Neural crest cell (in vitro differentiated cells): ENCODE measurements at regions not wholly inside any gene's neighbourhood (a gene's known extent, or its start where the extent isn't known, plus 50 kb on each side); places are given as distances from the start of the nearest gene placed in this dataset.

Experiments used
- DNase-seq: peaks from one replicate; pipeline ENCODE4 v3.0.0; 2021; ENCODE audit warnings: low read depth, mixed read lengths, low spot score
- H3K27ac Mint-ChIP-seq: one replicate; pipeline ENCODE4 v1.8.0; 2021; ENCODE audit warnings: mild to moderate bottlenecking, mixed read lengths; ENCODE audit not compliant: unreplicated experiment
- H3K27me3 Mint-ChIP-seq: 2 replicates; pipeline ENCODE4 v1.8.0; 2021; ENCODE audit warnings: low read depth, mild to moderate bottlenecking, mixed read lengths
- H3K36me3 Mint-ChIP-seq: 2 replicates; pipeline ENCODE4 v1.8.0; 2021; ENCODE audit warnings: low read depth, mild to moderate bottlenecking, mixed read lengths
- H3K4me1 Mint-ChIP-seq: 2 replicates; pipeline ENCODE4 v1.8.0; 2021; ENCODE audit warnings: mixed read lengths
- H3K4me3 Mint-ChIP-seq: one replicate; pipeline ENCODE4 v1.8.0; 2021; ENCODE audit warnings: mild to moderate bottlenecking, mixed read lengths
- H3K9me3 Mint-ChIP-seq: 2 replicates; pipeline ENCODE4 v1.8.0; 2021; ENCODE audit warnings: mixed read lengths
- TF ChIP-seq, protein P1 (sequence below): fragments of 200-600 bp; sonication (generic); conservative IDR thresholded peaks from 2 replicates; pipeline ENCODE4 v1.5.0; 2021; ENCODE audit warnings: antibody characterized with exemption, mild to moderate bottlenecking

- H3K27ac Mint-ChIP-seq = no peak overlapping the region
- peaks cover 4% of the 10 kb centered on the region for H3K9me3 Mint-ChIP-seq
- no peaks in the 10 kb centered on the region for H3K4me1 Mint-ChIP-seq
- TF ChIP-seq, protein P1, sequence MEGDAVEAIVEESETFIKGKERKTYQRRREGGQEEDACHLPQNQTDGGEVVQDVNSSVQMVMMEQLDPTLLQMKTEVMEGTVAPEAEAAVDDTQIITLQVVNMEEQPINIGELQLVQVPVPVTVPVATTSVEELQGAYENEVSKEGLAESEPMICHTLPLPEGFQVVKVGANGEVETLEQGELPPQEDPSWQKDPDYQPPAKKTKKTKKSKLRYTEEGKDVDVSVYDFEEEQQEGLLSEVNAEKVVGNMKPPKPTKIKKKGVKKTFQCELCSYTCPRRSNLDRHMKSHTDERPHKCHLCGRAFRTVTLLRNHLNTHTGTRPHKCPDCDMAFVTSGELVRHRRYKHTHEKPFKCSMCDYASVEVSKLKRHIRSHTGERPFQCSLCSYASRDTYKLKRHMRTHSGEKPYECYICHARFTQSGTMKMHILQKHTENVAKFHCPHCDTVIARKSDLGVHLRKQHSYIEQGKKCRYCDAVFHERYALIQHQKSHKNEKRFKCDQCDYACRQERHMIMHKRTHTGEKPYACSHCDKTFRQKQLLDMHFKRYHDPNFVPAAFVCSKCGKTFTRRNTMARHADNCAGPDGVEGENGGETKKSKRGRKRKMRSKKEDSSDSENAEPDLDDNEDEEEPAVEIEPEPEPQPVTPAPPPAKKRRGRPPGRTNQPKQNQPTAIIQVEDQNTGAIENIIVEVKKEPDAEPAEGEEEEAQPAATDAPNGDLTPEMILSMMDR = no peak
- peaks cover 6% of the 10 kb centered on the region for H3K27me3 Mint-ChIP-seq
- DNase-seq = no peak
- H3K36me3 Mint-ChIP-seq = no peaks in the 10 kb centered on the region
- H3K4me3 Mint-ChIP-seq = no peak overlapping the region
Measured at GRCh38 chr12:81809829-81810595, 50.9 kb upstream of the PPFIA2 start.

DNA sequence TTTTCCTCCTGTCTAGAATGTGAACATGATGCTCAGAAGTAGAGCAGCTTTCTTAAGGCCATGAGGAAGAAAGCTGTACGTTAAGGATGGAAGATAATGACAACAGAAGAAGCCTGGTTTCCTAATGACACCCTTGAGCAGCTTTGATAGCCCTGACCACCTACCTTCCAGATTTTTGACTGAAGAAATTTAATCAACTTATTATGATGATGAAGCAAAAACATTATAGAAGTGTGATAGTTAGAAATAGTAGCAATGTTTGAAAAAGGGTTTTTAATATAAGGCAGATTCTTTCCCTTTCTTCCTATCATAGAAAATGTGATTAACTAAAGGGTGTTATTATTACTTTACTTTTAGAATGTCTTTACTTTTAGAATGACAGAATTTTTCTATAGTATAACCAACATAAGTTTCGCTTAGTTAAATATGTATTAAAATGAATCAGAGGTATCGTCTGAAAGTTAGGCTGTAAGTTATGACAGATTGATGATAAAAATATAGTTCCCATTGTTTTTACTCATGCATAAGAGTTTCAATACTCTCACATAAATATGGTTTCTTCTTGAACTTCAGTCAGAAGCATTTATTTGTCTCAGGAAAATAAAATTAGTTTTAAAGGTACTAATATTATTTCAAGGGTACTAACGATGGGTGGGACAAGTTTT, 50.1 kb upstream of the PPFIA2 start:
- TF ChIP-seq, protein P1 = no peak
- Mint-ChIP-seq H3K4me3 (no peak overlapping the region), H3K27ac (no peak overlapping the region), H3K9me3 (peaks cover 4% of the 10 kb centered on the region), H3K4me1 (no peaks in the 10 kb centered on the region), H3K27me3 (peaks cover 3% of the 10 kb centered on the region), H3K36me3 (no peaks in the 10 kb centered on the region)
- DNase-seq = no peak
